Breast epithelium (tissue), 4 donors: ENCODE measurements at regions not wholly inside any gene's neighbourhood (a gene's known extent, or its start where the extent isn't known, plus 50 kb on each side); places are given as distances from the start of the nearest gene placed in this dataset.
"Not testable (repeated sequence)": the region's sequence is repeated elsewhere in the genome, so short reads cannot be mapped to it uniquely, and the experiment has no call there.

ENCODE experiments used
- DNase-seq, 2 donors: peaks; one replicate each; pipeline ENCODE4 v3.0.0-alpha.2; 2019; ENCODE audit warnings: low spot score in 2 of 2
- H3K27ac ChIP-seq, 2 donors: fragments of 200-600 bp; sonication (generic) in 1 of 2; one replicate each; pipeline ENCODE4 v1.5.1; 2016 to 2019; ENCODE audit warnings: mild to moderate bottlenecking in 1 of 2
- H3K27me3 ChIP-seq, 2 donors: fragments of 200-600 bp; sonication (generic) in 1 of 2; one replicate each; pipeline versions ENCODE4 v1.5.1 to v1.6.0; 2017 to 2019; ENCODE audit warnings: control low read depth in 1 of 2, mild to moderate bottlenecking in 1 of 2
- H3K36me3 ChIP-seq: fragments of 200-600 bp; one replicate; pipeline ENCODE4 v1.5.1; 2019
- H3K4me1 ChIP-seq, 2 donors: fragments of 200-600 bp; sonication (generic); one replicate each; pipeline ENCODE4 v1.5.1; 2016 to 2019; ENCODE audit warnings: control low read depth in 1 of 2
- H3K4me3 ChIP-seq, 3 donors: fragments of 200-600 bp; sonication (generic); 1 replicate in 2 of 3; 2 replicates in 1 of 3; pipeline ENCODE4 v1.5.1; 2016 to 2019; ENCODE audit warnings: mild to moderate bottlenecking in 3 of 3, moderate library complexity in 2 of 3
- H3K9me3 ChIP-seq, 2 donors: fragments of 200-600 bp; sonication (generic) in 1 of 2; one replicate each; pipeline ENCODE4 v1.5.1; 2016 to 2019; ENCODE audit warnings: control low read depth in 1 of 2
- POLR2A ChIP-seq: fragments of 450-650 bp; IDR thresholded peaks from one replicate; pipeline ENCODE4 v1.6.1; 2016; ENCODE audit warnings: antibody characterized with exemption, mild to moderate bottlenecking, moderate library complexity
- POLR2AphosphoS5 ChIP-seq, 3 donors: sonication (generic); formaldehyde crosslinking; IDR thresholded peaks; one replicate each; pipeline ENCODE4 v1.6.1; 2017; ENCODE audit warnings: antibody characterized with exemption in 3 of 3
- intact Hi-C: fragments of 100-400 bp; cut with DNase I; formaldehyde crosslinking; loops from one replicate; pipeline ENCODE4 v1.15.1; 2023; ENCODE audit warnings: low total_unique reads
- TF ChIP-seq, protein P1 (sequence below), 3 donors: fragments of 450-650 bp; IDR thresholded peaks; one replicate each; pipeline ENCODE4 v1.5.1; 2016 to 2017; ENCODE audit warnings: antibody characterized with exemption in 3 of 3, mild to moderate bottlenecking in 3 of 3, moderate library complexity in 3 of 3

DNA sequence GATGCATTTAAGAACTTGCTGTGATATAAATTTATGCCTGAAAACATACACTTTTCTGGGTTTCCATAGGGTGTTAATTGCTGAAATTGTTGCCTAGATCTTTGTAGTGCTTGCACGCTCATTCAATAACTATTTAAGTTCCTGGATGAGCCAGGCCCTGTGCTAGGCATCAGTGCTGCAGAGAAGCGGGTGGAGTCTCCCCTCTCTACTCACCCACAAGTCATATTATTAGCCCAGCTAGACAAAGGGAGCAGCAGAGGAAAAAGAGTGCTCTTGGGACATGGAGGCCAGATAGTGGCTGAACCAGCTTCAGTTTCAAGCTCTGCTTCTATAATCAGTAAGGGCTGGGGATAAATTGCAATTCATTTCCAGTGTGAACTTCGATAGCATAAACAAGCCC is 329.1 kb downstream of the TFAP2B start:
- H3K36me3 ChIP-seq = no peaks in the 10 kb centered on the region
- intact Hi-C loops = no loop called here
- H3K4me1 ChIP-seq = no peaks in the 10 kb centered on the region
- no peak overlapping the region for H3K27ac ChIP-seq
- H3K4me3 ChIP-seq = no peak overlapping the region
- no peak for DNase-seq
- no peaks in the 10 kb centered on the region for H3K27me3 ChIP-seq
- H3K9me3 ChIP-seq = no peaks in the 10 kb centered on the region
- TF ChIP-seq, protein P1, sequence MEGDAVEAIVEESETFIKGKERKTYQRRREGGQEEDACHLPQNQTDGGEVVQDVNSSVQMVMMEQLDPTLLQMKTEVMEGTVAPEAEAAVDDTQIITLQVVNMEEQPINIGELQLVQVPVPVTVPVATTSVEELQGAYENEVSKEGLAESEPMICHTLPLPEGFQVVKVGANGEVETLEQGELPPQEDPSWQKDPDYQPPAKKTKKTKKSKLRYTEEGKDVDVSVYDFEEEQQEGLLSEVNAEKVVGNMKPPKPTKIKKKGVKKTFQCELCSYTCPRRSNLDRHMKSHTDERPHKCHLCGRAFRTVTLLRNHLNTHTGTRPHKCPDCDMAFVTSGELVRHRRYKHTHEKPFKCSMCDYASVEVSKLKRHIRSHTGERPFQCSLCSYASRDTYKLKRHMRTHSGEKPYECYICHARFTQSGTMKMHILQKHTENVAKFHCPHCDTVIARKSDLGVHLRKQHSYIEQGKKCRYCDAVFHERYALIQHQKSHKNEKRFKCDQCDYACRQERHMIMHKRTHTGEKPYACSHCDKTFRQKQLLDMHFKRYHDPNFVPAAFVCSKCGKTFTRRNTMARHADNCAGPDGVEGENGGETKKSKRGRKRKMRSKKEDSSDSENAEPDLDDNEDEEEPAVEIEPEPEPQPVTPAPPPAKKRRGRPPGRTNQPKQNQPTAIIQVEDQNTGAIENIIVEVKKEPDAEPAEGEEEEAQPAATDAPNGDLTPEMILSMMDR (IDR thresholded peaks at IDR 0.05) = no peak
- TF ChIP-seq POLR2AphosphoS5 (IDR thresholded peaks at IDR 0.05) (no peak), POLR2A (no peak)

DNA sequence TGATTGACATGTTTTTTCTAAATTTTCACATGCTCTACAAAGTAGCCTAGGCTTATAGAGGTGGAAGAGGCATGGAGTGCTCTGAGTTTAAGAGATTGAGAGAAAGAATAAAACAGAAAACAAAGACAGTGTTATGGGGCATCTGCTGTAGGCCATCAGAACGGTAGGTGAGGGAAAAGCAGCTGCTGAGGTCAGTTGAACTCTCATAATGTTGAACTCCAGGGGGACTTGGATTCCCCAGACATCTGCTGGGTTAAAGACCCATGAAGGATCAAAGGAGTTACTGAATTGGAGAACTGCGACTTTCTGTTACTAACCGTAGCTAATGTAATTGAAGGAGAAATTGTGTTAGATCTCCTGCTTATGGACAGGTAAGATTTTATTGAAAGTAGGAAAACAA is 333.9 kb downstream of the TFAP2B start:
- intact Hi-C loops = no loop called here
- no peak overlapping the region for H3K27ac ChIP-seq
- no peaks in the 10 kb centered on the region for H3K36me3 ChIP-seq
- no peaks in the 10 kb centered on the region for H3K4me1 ChIP-seq
- no peaks in the 10 kb centered on the region for H3K9me3 ChIP-seq
- no peak for DNase-seq
- H3K27me3 ChIP-seq = no peaks in the 10 kb centered on the region
- no peak overlapping the region for H3K4me3 ChIP-seq
- TF ChIP-seq, protein P1 (IDR thresholded peaks at IDR 0.05) = no peak
- no peak for TF ChIP-seq POLR2AphosphoS5 (IDR thresholded peaks at IDR 0.05)
- TF ChIP-seq POLR2A = no peak

- intact Hi-C loops = no loop called here
- no peak for DNase-seq
- no peak overlapping the region for H3K4me3 ChIP-seq
Observed at GRCh38 chr6:51153109-51153508, 334.4 kb downstream of the TFAP2B start.

GRCh38 chr6:51154925-51155324 is 336.3 kb downstream of the TFAP2B start:
- DNase-seq, intact Hi-C loops, H3K9me3 ChIP-seq, H3K36me3 ChIP-seq, H3K4me3 ChIP-seq, H3K4me1 ChIP-seq, H3K27ac ChIP-seq, H3K27me3 ChIP-seq: not testable (repeated sequence)

More at GRCh38 chr6:51153109-51153508, 334.4 kb downstream of the TFAP2B start:
- H3K4me1 ChIP-seq = no peaks in the 10 kb centered on the region
- no peak for TF ChIP-seq POLR2AphosphoS5 (IDR thresholded peaks at IDR 0.05)
- TF ChIP-seq, protein P1 (IDR thresholded peaks at IDR 0.05) = no peak
- no peak for TF ChIP-seq POLR2A
- H3K36me3 ChIP-seq = no peaks in the 10 kb centered on the region
- no peaks in the 10 kb centered on the region for H3K9me3 ChIP-seq
- no peaks in the 10 kb centered on the region for H3K27me3 ChIP-seq
- no peak overlapping the region for H3K27ac ChIP-seq

DNA sequence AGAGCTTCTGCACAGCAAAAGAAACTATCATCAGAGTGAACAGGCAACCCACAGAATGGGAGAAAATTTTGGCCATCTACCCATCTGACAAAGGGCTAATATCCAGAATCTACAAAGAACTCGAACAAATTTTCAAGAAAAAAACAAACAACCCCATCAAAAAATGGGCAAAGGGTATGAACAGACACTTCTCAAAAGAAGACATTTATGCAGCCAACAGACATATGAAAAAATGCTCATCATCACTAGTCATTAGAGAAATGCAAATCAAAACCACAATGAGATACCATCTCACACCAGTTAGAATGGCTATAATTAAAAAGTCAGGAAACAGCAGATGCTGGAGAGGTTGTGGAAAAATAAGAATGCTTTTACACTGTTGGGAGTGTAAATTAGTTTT is 340.6 kb downstream of the TFAP2B start:
- H3K4me1 ChIP-seq, H3K36me3 ChIP-seq, H3K27ac ChIP-seq, H3K9me3 ChIP-seq, H3K4me3 ChIP-seq, H3K27me3 ChIP-seq, DNase-seq, intact Hi-C loops: not testable (repeated sequence)

DNA sequence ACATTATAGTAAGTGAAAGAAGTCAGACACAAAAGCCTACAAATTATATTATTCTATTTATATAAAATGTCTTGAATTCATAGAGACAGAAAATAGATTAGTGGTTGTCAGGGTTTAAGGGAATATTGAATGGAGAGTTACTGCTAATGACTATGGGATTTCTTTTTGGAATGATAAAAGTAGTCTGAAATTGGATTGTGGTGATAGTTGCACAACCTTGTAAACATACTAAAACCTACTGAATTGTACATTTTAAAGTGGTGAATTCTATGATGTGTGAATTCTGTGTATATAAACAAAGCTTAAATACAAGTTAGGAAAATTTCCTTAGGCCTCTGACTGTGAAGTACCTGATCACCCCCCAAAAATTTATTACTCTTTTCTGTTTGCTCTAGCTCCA is 343.1 kb downstream of the TFAP2B start:
- no peaks in the 10 kb centered on the region for H3K4me1 ChIP-seq
- H3K27me3 ChIP-seq = no peaks in the 10 kb centered on the region
- H3K36me3 ChIP-seq = no peaks in the 10 kb centered on the region
- H3K4me3 ChIP-seq = no peak overlapping the region
- TF ChIP-seq, protein P1 (IDR thresholded peaks at IDR 0.05) = no peak
- TF ChIP-seq POLR2AphosphoS5 (IDR thresholded peaks at IDR 0.05) (no peak), POLR2A (no peak)
- H3K9me3 ChIP-seq = peaks cover 0 to 9% of the 10 kb centered on the region in 2 donors
- DNase-seq = no peak
- H3K27ac ChIP-seq = no peak overlapping the region
- intact Hi-C loops = no loop called here
